Adipocyte (in vitro differentiated cells): ENCODE measurements at regions not wholly inside any gene's neighbourhood (a gene's known extent, or its start where the extent isn't known, plus 50 kb on each side); places are given as distances from the start of the nearest gene placed in this dataset.
A peak's percentile ranks its signal among the peaks of the same experiment; 100 is the strongest.

Experiments used
- DNase-seq: peaks from one replicate; pipeline ENCODE4 v3.0.0-alpha.2; 2015; ENCODE audit warnings: low read depth
- H3K27me3 ChIP-seq: replicated peaks from 2 replicates; pipeline ENCODE4 v1.7.0; 2013; ENCODE audit warnings: mild to moderate bottlenecking, low read length, moderate library complexity; ENCODE audit not compliant: control insufficient read depth, insufficient read depth
- H3K36me3 ChIP-seq: 2 replicates; pipeline ENCODE4 v1.7.0; 2013; ENCODE audit warnings: low read length, mild to moderate bottlenecking, moderate library complexity; ENCODE audit not compliant: control insufficient read depth, insufficient read depth, severe bottlenecking
- H3K4me1 ChIP-seq: 2 replicates; pipeline ENCODE4 v1.7.0; 2013; ENCODE audit warnings: mild to moderate bottlenecking, low read length, moderate library complexity; ENCODE audit not compliant: control insufficient read depth, insufficient read depth
- H3K4me3 ChIP-seq: 2 replicates; pipeline ENCODE4 v1.7.0; 2013; ENCODE audit warnings: mild to moderate bottlenecking, low read length, moderate library complexity
- H3K9ac ChIP-seq: 2 replicates; pipeline ENCODE4 v1.7.0; 2013; ENCODE audit warnings: mild to moderate bottlenecking, low read length, moderate library complexity
- H3K9me3 ChIP-seq: 2 replicates; pipeline ENCODE4 v1.7.0; 2013; ENCODE audit warnings: mild to moderate bottlenecking, low read length, moderate library complexity; ENCODE audit not compliant: control insufficient read depth

GRCh38 chr21:39114871-39115575 lies 68.2 kb downstream of the PSMG1 start:
- Histone ChIP-seq H3K36me3 (no peaks in the 10 kb centered on the region), H3K4me3 (no peak overlapping the region), H3K9me3 (no peaks in the 10 kb centered on the region), H3K9ac (no peak overlapping the region), H3K4me1 (peaks cover 30% of the 10 kb centered on the region), H3K27me3 (no peaks in the 10 kb centered on the region)
- DNase-seq, result peak; percentile 65

DNA sequence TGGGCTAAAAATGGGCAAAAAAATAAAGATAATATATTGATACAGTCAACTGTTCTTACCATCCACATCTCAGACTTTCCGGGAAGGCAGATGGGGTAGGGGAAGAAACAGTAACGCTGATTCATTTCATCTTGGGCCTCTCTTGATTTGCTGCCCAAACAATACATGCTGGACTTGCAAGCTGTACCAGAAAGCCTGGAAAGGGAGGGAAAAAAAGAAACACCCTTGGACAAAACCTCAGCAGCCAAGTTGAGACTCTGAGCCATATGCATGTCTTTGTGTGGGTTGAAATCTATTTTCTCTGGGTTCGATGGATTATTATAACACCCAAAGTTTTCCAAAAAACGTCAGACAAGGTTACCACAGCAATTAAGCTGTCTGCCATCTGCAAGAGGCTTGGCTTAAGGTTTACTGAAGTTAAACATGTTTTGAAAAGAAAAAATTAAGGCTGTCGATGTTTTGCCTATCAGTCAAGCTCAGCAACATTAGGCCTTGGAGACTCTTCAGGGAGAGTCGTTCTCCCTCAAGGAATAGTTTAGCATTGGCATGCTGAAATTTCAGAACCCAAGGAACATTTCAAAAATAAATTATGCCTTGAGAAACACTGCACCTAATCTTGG lies 71.2 kb downstream of the PSMG1 start:
- H3K4me1 ChIP-seq, result peaks cover 30% of the 10 kb centered on the region
- no peak for DNase-seq
- no peaks in the 10 kb centered on the region for H3K9me3 ChIP-seq

DNA sequence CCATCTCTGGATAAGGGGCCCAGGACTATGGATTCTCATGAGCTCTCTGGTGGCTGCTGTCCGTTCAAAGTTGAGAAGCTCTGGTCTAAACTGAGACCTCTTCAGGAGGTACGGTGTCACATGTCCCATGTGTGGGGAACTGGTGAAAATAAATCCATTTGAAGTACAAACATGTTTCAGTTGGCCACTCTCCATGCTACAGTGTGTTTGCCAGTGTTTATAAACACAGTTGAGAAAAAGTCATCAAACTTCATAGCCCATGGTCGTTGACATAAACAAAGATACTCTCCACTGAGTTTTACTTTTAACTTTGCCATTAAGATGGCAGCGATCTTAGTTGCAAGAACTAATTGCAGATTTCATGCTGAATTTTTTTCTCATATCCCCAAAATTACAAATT lies 72.8 kb downstream of the PSMG1 start:
- H3K9ac ChIP-seq, result no peak overlapping the region
- no peaks in the 10 kb centered on the region for H3K27me3 ChIP-seq
- H3K4me1 ChIP-seq, result peaks cover 31% of the 10 kb centered on the region
- H3K36me3 ChIP-seq, result no peaks in the 10 kb centered on the region
- no peaks in the 10 kb centered on the region for H3K9me3 ChIP-seq
- DNase-seq, result no peak
- no peak overlapping the region for H3K4me3 ChIP-seq

More for the DNA sequence above, 71.2 kb downstream of the PSMG1 start:
- Histone ChIP-seq H3K4me3 (no peak overlapping the region), H3K36me3 (no peaks in the 10 kb centered on the region), H3K27me3 (no peaks in the 10 kb centered on the region), H3K9ac (peak overlapping the region; percentile 24)

GRCh38 chr21:39109596-39110210 lies 73.5 kb downstream of the PSMG1 start:
- Histone ChIP-seq H3K36me3 (no peaks in the 10 kb centered on the region), H3K4me3 (no peak overlapping the region), H3K4me1 (peaks cover 31% of the 10 kb centered on the region), H3K9me3 (no peaks in the 10 kb centered on the region), H3K27me3 (no peaks in the 10 kb centered on the region), H3K9ac (no peak overlapping the region)
- DNase-seq, result no peak

DNA sequence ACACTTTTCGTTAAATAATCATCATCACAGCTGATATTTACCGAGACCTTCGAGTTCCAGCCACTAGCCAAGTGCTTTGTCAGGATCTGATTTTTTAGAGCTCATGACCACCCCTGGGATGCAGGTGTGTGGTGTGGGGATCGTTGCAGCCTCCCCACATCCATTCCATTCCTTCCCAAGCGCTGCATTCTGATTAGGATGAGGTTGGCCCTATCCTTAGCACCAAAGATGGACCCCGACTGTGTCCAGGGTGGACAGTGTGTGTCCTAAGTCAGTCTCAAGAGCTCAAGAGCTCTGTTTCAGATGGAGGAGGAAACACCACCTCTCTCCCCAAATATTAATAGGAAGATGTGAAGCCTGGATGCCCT lies 74.1 kb downstream of the PSMG1 start:
- H3K27me3 ChIP-seq, result no peaks in the 10 kb centered on the region
- H3K4me1 ChIP-seq, result peaks cover 33% of the 10 kb centered on the region
- H3K9me3 ChIP-seq, result no peaks in the 10 kb centered on the region
- H3K9ac ChIP-seq, result no peak overlapping the region
- H3K4me3 ChIP-seq, result no peak overlapping the region
- no peaks in the 10 kb centered on the region for H3K36me3 ChIP-seq
- no peak for DNase-seq

- Histone ChIP-seq H3K4me3 (no peak overlapping the region), H3K27me3 (no peaks in the 10 kb centered on the region), H3K9me3 (no peaks in the 10 kb centered on the region), H3K4me1 (peaks cover 38% of the 10 kb centered on the region), H3K36me3 (no peaks in the 10 kb centered on the region), H3K9ac (no peak overlapping the region)
- DNase-seq, result no peak
These were observed 74.7 kb downstream of the PSMG1 start for GRCh38 chr21:39108291-39109162.

DNA sequence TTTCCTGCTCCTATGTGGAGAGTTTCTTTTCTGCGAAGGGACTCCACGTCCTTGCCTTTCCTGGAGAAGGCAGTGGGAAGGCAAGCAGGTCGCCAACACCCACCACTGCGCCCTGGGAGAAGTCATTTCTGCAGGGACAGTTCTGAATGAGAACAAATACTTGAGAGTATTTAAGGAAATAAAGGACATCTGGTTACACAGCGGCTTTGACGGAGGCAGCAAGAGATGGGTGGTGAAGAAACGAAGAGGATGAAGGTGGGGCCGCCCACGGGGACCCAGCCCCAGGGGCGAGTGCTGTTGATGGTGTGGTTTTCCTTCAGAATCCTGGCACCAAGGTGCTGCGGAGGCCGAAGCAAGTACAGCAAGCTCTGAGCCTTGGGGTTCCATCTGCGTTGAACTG lies 75.5 kb downstream of the PSMG1 start:
- Histone ChIP-seq H3K9ac (no peak overlapping the region), H3K4me1 (peaks cover 36% of the 10 kb centered on the region), H3K27me3 (no peaks in the 10 kb centered on the region), H3K36me3 (no peaks in the 10 kb centered on the region), H3K9me3 (no peaks in the 10 kb centered on the region), H3K4me3 (no peak overlapping the region)
- DNase-seq, result no peak

GRCh38 chr21:39106881-39107462 lies 76.3 kb downstream of the PSMG1 start:
- Histone ChIP-seq H3K9ac (no peak overlapping the region), H3K27me3 (no peaks in the 10 kb centered on the region), H3K4me3 (no peak overlapping the region), H3K4me1 (peaks cover 28% of the 10 kb centered on the region), H3K9me3 (no peaks in the 10 kb centered on the region), H3K36me3 (no peaks in the 10 kb centered on the region)
- DNase-seq, result no peak

- H3K36me3 ChIP-seq, result no peaks in the 10 kb centered on the region
- peaks cover 20% of the 10 kb centered on the region for H3K4me1 ChIP-seq
- no peak overlapping the region for H3K4me3 ChIP-seq
- H3K27me3 ChIP-seq, result no peaks in the 10 kb centered on the region
- DNase-seq, result no peak
- no peak overlapping the region for H3K9ac ChIP-seq
- no peaks in the 10 kb centered on the region for H3K9me3 ChIP-seq
These were observed 77.4 kb downstream of the PSMG1 start for GRCh38 chr21:39105836-39106235.

- Histone ChIP-seq H3K27me3 (no peaks in the 10 kb centered on the region), H3K36me3 (no peaks in the 10 kb centered on the region), H3K4me3 (no peak overlapping the region), H3K9me3 (no peaks in the 10 kb centered on the region), H3K4me1 (peaks cover 20% of the 10 kb centered on the region), H3K9ac (no peak overlapping the region)
- DNase-seq, result peak; percentile 29
These were observed 77.9 kb downstream of the PSMG1 start for GRCh38 chr21:39105341-39105765.

- Histone ChIP-seq H3K4me3 (no peak overlapping the region), H3K9me3 (peaks cover 2% of the 10 kb centered on the region), H3K36me3 (no peaks in the 10 kb centered on the region), H3K27me3 (no peaks in the 10 kb centered on the region), H3K9ac (no peak overlapping the region), H3K4me1 (peaks cover 20% of the 10 kb centered on the region)
- no peak for DNase-seq
These were observed 78.3 kb downstream of the PSMG1 start for GRCh38 chr21:39104911-39105310.
